Left ventricle myocardium inferior (tissue), 1 donor: ENCODE measurements at regions not wholly inside any gene's neighbourhood (a gene's known extent, or its start where the extent isn't known, plus 50 kb on each side); places are given as distances from the start of the nearest gene placed in this dataset.

Experiments
- DNase-seq: peaks from one replicate; pipeline ENCODE4 v3.0.0-alpha.2; 2020
- H3K27ac ChIP-seq: fragments of 200-600 bp; replicated peaks from 2 replicates; pipeline ENCODE4 v1.8.0; 2021
- H3K27me3 ChIP-seq: fragments of 200-600 bp; 2 replicates; pipeline ENCODE4 v1.8.0; 2021; ENCODE audit warnings: low read depth
- H3K36me3 ChIP-seq: fragments of 200-600 bp; 2 replicates; pipeline ENCODE4 v1.8.0; 2021
- H3K4me1 ChIP-seq: fragments of 200-600 bp; 2 replicates; pipeline ENCODE4 v1.8.0; 2021
- H3K4me3 ChIP-seq: fragments of 200-600 bp; 2 replicates; pipeline ENCODE4 v1.8.0; 2021; ENCODE audit warnings: mild to moderate bottlenecking, moderate library complexity
- H3K9me3 ChIP-seq: fragments of 200-600 bp; replicated peaks from 2 replicates; pipeline ENCODE4 v1.8.0; 2021
- intact Hi-C: fragments of 100-400 bp; cut with micrococcal nuclease; formaldehyde crosslinking; loops from one replicate; pipeline ENCODE4 v1.11.0; 2022
- TF ChIP-seq, protein P1 (sequence below): fragments of 200-600 bp; IDR thresholded peaks from 2 replicates; pipeline ENCODE4 v1.8.0; 2021; ENCODE audit warnings: antibody characterized with exemption, mild to moderate bottlenecking, borderline replicate concordance
- donor health status: DM: no; HTN: yes; CAD: no; lungs with severe emphysema.

- no peaks in the 10 kb centered on the region for H3K9me3 ChIP-seq
- H3K36me3 ChIP-seq, result no peaks in the 10 kb centered on the region
- DNase-seq, result no peak
- no peak overlapping the region for H3K27ac ChIP-seq
- H3K4me3 ChIP-seq, result no peak overlapping the region
- H3K27me3 ChIP-seq, result no peaks in the 10 kb centered on the region
- TF ChIP-seq, protein P1, sequence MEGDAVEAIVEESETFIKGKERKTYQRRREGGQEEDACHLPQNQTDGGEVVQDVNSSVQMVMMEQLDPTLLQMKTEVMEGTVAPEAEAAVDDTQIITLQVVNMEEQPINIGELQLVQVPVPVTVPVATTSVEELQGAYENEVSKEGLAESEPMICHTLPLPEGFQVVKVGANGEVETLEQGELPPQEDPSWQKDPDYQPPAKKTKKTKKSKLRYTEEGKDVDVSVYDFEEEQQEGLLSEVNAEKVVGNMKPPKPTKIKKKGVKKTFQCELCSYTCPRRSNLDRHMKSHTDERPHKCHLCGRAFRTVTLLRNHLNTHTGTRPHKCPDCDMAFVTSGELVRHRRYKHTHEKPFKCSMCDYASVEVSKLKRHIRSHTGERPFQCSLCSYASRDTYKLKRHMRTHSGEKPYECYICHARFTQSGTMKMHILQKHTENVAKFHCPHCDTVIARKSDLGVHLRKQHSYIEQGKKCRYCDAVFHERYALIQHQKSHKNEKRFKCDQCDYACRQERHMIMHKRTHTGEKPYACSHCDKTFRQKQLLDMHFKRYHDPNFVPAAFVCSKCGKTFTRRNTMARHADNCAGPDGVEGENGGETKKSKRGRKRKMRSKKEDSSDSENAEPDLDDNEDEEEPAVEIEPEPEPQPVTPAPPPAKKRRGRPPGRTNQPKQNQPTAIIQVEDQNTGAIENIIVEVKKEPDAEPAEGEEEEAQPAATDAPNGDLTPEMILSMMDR, result no peak
- H3K4me1 ChIP-seq, result no peaks in the 10 kb centered on the region
- intact Hi-C loops, result no loop called here
Measured at GRCh38 chr2:122704109-122704563, 948.7 kb downstream of the TSN start.

DNA sequence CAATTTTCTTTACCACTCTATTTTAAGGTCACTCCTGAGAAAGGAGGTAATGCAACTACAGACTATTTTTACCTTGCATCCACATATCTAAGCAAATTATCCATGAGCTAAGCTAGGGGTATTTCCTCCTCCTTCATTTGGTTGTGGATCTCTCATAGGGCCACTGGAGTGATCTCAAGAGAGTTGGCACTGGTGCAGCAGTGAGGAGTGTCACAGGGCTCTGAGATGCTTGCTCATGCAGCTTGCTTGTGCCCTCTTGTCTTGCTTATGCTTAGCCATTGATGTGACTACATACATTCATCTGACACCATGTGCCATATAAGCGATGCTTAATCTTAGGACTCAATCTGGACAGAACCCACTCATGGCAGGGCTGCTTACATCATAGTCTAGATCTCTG is 950.3 kb downstream of the TSN start:
- no peaks in the 10 kb centered on the region for H3K36me3 ChIP-seq
- DNase-seq, result no peak
- H3K27ac ChIP-seq, result no peak overlapping the region
- intact Hi-C loops, result no loop called here
- no peaks in the 10 kb centered on the region for H3K4me1 ChIP-seq
- no peaks in the 10 kb centered on the region for H3K9me3 ChIP-seq
- H3K4me3 ChIP-seq, result no peak overlapping the region
- H3K27me3 ChIP-seq, result no peaks in the 10 kb centered on the region
- TF ChIP-seq, protein P1, result no peak

DNA sequence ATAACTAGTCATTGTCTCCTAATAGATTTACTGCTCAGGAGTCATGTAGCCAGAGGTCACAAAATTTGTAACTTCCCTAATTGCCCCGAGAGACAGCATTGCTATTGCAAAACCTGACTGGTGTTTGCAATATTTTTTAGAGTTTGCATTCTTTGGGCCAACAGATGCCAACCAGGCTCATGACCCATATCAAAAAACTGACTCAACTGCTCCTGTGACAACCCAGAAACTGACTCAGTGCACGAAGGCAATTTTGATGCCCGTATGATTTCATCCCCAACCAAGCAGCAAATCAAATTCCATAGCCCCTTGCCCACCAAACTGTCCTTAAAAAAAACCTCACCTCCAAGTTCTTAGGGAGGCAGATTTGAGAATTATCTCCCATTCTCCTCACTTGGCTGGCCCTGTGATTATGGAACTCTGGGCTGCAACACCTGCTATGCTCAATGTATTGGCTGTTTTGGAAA is 951.3 kb downstream of the TSN start:
- intact Hi-C loops, result no loop called here
- H3K36me3 ChIP-seq, result no peaks in the 10 kb centered on the region
- TF ChIP-seq, protein P1, result no peak
- DNase-seq, result no peak
- no peaks in the 10 kb centered on the region for H3K4me1 ChIP-seq
- no peaks in the 10 kb centered on the region for H3K9me3 ChIP-seq
- H3K27me3 ChIP-seq, result no peaks in the 10 kb centered on the region
- H3K27ac ChIP-seq, result no peak overlapping the region
- no peak overlapping the region for H3K4me3 ChIP-seq

DNA sequence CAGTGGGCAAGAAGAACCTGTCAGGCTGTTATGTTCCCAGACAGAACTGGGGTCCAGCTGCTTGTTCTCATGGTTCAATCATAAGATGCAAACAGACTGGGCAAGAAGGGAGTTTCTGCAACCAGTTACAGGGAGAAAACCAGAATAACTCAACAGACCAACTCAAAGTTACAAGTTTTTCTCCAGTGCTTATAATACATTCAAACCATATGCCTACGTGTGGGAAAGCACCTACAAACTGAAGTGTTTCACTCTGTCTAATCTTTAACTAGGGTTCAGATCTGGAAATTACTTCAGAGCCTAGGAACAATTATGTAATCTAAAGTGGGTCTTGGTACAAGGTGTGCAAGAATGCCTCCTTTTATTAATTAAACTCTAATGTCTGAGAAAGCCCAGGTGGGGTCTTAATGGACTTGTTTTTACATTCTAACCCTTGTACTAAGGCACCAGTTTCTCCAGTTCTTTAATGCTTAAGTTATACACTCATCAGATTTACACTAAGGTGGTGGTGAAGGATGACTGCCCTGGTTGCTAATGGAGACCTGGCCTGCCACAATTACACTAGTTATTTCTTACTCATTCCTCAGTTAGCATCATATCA is 951.9 kb downstream of the TSN start:
- H3K27ac ChIP-seq, result no peak overlapping the region
- no peaks in the 10 kb centered on the region for H3K27me3 ChIP-seq
- H3K9me3 ChIP-seq, result peaks cover under 1% of the 10 kb centered on the region
- no peak overlapping the region for H3K4me3 ChIP-seq
- no peaks in the 10 kb centered on the region for H3K4me1 ChIP-seq
- intact Hi-C loops, result no loop called here
- no peaks in the 10 kb centered on the region for H3K36me3 ChIP-seq
- TF ChIP-seq, protein P1, result no peak
- DNase-seq, result no peak

- TF ChIP-seq, protein P1, result no peak
- Histone ChIP-seq H3K4me1 (no peaks in the 10 kb centered on the region), H3K36me3 (no peaks in the 10 kb centered on the region), H3K27me3 (no peaks in the 10 kb centered on the region), H3K27ac (no peak overlapping the region), H3K4me3 (no peak overlapping the region), H3K9me3 (peaks cover 28% of the 10 kb centered on the region)
- intact Hi-C loops, result no loop called here
- no peak for DNase-seq
Measured at GRCh38 chr2:122710049-122710448, 954.6 kb downstream of the TSN start.
